ENCODE measurements at regions not wholly inside any gene's neighbourhood (a gene's known extent, or its start where the extent isn't known, plus 50 kb on each side); places are given as distances from the start of the nearest gene placed in this dataset.
"Not testable (repeated sequence)": the region's sequence is repeated elsewhere in the genome, so short reads cannot be mapped to it uniquely, and the experiment has no call there.

DNA sequence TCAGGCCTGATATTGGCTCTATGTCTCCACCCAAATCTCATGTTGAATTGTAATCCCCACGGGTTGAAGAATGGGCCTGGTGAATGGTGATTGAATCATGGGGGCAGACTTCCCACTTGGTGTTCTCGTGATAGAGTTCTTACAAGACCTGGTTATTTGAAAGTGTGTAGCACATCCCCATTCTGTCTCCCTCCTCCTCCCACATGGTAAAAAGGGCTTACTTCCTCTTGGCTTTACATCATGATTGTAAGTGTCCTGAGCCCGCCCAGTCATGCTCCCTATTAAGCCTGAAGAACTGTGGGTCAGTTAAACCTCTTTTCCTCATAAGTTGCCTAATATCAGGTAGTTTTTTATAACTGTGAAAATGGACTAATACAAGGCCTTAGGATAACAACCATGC, 158.8 kb upstream of the ZNG1F start:
- H3K9me3 ChIP-seq (replicated peaks; ENCODE audit: control insufficient read depth, insufficient read depth, low read length); H3K9me1 ChIP-seq (replicated peaks; ENCODE audit: control insufficient read depth, extremely low read depth, insufficient read depth, low read length); dilution Hi-C loops (cut with MboI; ENCODE audit: extremely low pct_ligation_motif_present, low sequenced_read_pairs); H3K4me3 ChIP-seq (replicated peaks in 1 of 3; ENCODE audit: insufficient read depth in 1 of 3, low read depth in 1 of 3, low read length in 3 of 3); H3K79me2 ChIP-seq (ENCODE audit: control insufficient read depth, insufficient read depth, low read length); H2AFZ ChIP-seq (ENCODE audit: low read depth, low read length); H4K20me1 ChIP-seq (replicated peaks; ENCODE audit: control insufficient read depth, extremely low read depth, insufficient read depth, low read length); BruUV-seq (replicated peaks); H3K4me2 ChIP-seq (ENCODE audit: insufficient read depth, low read length); FAIRE-seq; H3K27ac ChIP-seq (ENCODE audit: insufficient read depth, low read depth, low read length); H3K4me1 ChIP-seq (ENCODE audit: control insufficient read depth, extremely low read depth, insufficient read depth, low read length); H3K27me3 ChIP-seq (ENCODE audit: control insufficient read depth in 2 of 2, insufficient read depth in 2 of 2, low read length in 2 of 2); intact Hi-C loops (cut with micrococcal nuclease); H3K36me3 ChIP-seq (ENCODE audit: control insufficient read depth in 2 of 2, extremely low read depth in 1 of 2, insufficient read depth in 2 of 2, low read length in 2 of 2); POLR2A ChIA-PET; H3K9ac ChIP-seq (replicated peaks; ENCODE audit: extremely low read depth, insufficient read depth, low read length); CTCF ChIA-PET; DNase-seq (ENCODE audit: low read depth, low spot score): not testable (repeated sequence)

- H3K9me1 ChIP-seq (replicated peaks; ENCODE audit: control insufficient read depth, extremely low read depth, insufficient read depth, low read length); H3K9ac ChIP-seq (replicated peaks; ENCODE audit: extremely low read depth, insufficient read depth, low read length); FAIRE-seq; H3K4me2 ChIP-seq (ENCODE audit: insufficient read depth, low read length); H3K9me3 ChIP-seq (replicated peaks; ENCODE audit: control insufficient read depth, insufficient read depth, low read length); dilution Hi-C loops (cut with MboI; ENCODE audit: extremely low pct_ligation_motif_present, low sequenced_read_pairs); H3K4me1 ChIP-seq (ENCODE audit: control insufficient read depth, extremely low read depth, insufficient read depth, low read length); H4K20me1 ChIP-seq (replicated peaks; ENCODE audit: control insufficient read depth, extremely low read depth, insufficient read depth, low read length); CTCF ChIA-PET; H2AFZ ChIP-seq (ENCODE audit: low read depth, low read length); H3K36me3 ChIP-seq (ENCODE audit: control insufficient read depth in 2 of 2, extremely low read depth in 1 of 2, insufficient read depth in 2 of 2, low read length in 2 of 2); DNase-seq (ENCODE audit: low read depth, low spot score); H3K4me3 ChIP-seq (replicated peaks in 1 of 3; ENCODE audit: insufficient read depth in 1 of 3, low read depth in 1 of 3, low read length in 3 of 3); intact Hi-C loops (cut with micrococcal nuclease); H3K27ac ChIP-seq (ENCODE audit: insufficient read depth, low read depth, low read length); H3K27me3 ChIP-seq (ENCODE audit: control insufficient read depth in 2 of 2, insufficient read depth in 2 of 2, low read length in 2 of 2); BruUV-seq (replicated peaks); H3K79me2 ChIP-seq (ENCODE audit: control insufficient read depth, insufficient read depth, low read length); POLR2A ChIA-PET: not testable (repeated sequence)
These were observed 143.4 kb upstream of the ZNG1F start for GRCh38 chr9:41332562-41332961.

- H3K9me3 ChIP-seq (replicated peaks; ENCODE audit: control insufficient read depth, insufficient read depth, low read length); CTCF ChIA-PET; H3K4me3 ChIP-seq (replicated peaks in 1 of 3; ENCODE audit: insufficient read depth in 1 of 3, low read depth in 1 of 3, low read length in 3 of 3); H4K20me1 ChIP-seq (replicated peaks; ENCODE audit: control insufficient read depth, extremely low read depth, insufficient read depth, low read length); dilution Hi-C loops (cut with MboI; ENCODE audit: extremely low pct_ligation_motif_present, low sequenced_read_pairs); POLR2A ChIA-PET; H3K4me1 ChIP-seq (ENCODE audit: control insufficient read depth, extremely low read depth, insufficient read depth, low read length); intact Hi-C loops (cut with micrococcal nuclease); H3K27me3 ChIP-seq (ENCODE audit: control insufficient read depth in 2 of 2, insufficient read depth in 2 of 2, low read length in 2 of 2); H2AFZ ChIP-seq (ENCODE audit: low read depth, low read length); BruUV-seq (replicated peaks); H3K9me1 ChIP-seq (replicated peaks; ENCODE audit: control insufficient read depth, extremely low read depth, insufficient read depth, low read length); FAIRE-seq; H3K36me3 ChIP-seq (ENCODE audit: control insufficient read depth in 2 of 2, extremely low read depth in 1 of 2, insufficient read depth in 2 of 2, low read length in 2 of 2); H3K9ac ChIP-seq (replicated peaks; ENCODE audit: extremely low read depth, insufficient read depth, low read length); H3K27ac ChIP-seq (ENCODE audit: insufficient read depth, low read depth, low read length); DNase-seq (ENCODE audit: low read depth, low spot score); H3K79me2 ChIP-seq (ENCODE audit: control insufficient read depth, insufficient read depth, low read length); H3K4me2 ChIP-seq (ENCODE audit: insufficient read depth, low read length): not testable (repeated sequence)
These were observed 132.2 kb upstream of the ZNG1F start for GRCh38 chr9:41321277-41321676.

DNA sequence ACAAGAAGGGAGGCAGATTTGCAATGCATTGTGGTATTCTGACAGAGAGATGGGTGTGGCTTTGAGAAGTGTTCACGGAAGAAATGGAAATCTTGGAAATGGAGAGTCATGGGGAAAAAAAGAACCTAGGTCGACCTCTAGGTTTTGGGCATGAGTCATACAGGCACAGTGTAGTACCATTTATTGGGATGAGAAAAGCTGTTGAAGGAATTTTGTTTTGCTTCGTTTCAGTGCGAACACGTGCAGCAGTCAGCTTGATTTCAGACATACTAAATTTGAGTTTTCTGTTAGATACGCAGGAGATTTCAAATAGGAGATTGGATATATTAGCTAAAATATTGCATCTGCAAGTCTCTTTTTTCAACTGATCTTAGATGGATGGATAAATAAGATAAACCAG, 119.8 kb upstream of the ZNG1F start:
- H4K20me1 ChIP-seq (replicated peaks; ENCODE audit: control insufficient read depth, extremely low read depth, insufficient read depth, low read length); H3K36me3 ChIP-seq (ENCODE audit: control insufficient read depth in 2 of 2, extremely low read depth in 1 of 2, insufficient read depth in 2 of 2, low read length in 2 of 2); H3K9me1 ChIP-seq (replicated peaks; ENCODE audit: control insufficient read depth, extremely low read depth, insufficient read depth, low read length); H3K9ac ChIP-seq (replicated peaks; ENCODE audit: extremely low read depth, insufficient read depth, low read length); H3K4me2 ChIP-seq (ENCODE audit: insufficient read depth, low read length); H3K27me3 ChIP-seq (ENCODE audit: control insufficient read depth in 2 of 2, insufficient read depth in 2 of 2, low read length in 2 of 2); CTCF ChIA-PET; H3K79me2 ChIP-seq (ENCODE audit: control insufficient read depth, insufficient read depth, low read length); H3K4me1 ChIP-seq (ENCODE audit: control insufficient read depth, extremely low read depth, insufficient read depth, low read length); H3K27ac ChIP-seq (ENCODE audit: insufficient read depth, low read depth, low read length); H3K9me3 ChIP-seq (replicated peaks; ENCODE audit: control insufficient read depth, insufficient read depth, low read length); H3K4me3 ChIP-seq (replicated peaks in 1 of 3; ENCODE audit: insufficient read depth in 1 of 3, low read depth in 1 of 3, low read length in 3 of 3); FAIRE-seq; BruUV-seq (replicated peaks); POLR2A ChIA-PET; DNase-seq (ENCODE audit: low read depth, low spot score); dilution Hi-C loops (cut with MboI; ENCODE audit: extremely low pct_ligation_motif_present, low sequenced_read_pairs); H2AFZ ChIP-seq (ENCODE audit: low read depth, low read length); intact Hi-C loops (cut with micrococcal nuclease): not testable (repeated sequence)
